GM18870 (cell line): ENCODE measurements at regions not wholly inside any gene's neighbourhood (a gene's known extent, or its start where the extent isn't known, plus 50 kb on each side); places are given as distances from the start of the nearest gene placed in this dataset.
A peak's percentile ranks its signal among the peaks of the same experiment; 100 is the strongest.

Source experiments
- ATAC-seq: cut with Tn5 transposase; IDR thresholded peaks from one replicate; pipeline ENCODE4 v1.9.1; 2021; ENCODE audit warnings: moderate library complexity; ENCODE audit not compliant: unreplicated experiment

DNA sequence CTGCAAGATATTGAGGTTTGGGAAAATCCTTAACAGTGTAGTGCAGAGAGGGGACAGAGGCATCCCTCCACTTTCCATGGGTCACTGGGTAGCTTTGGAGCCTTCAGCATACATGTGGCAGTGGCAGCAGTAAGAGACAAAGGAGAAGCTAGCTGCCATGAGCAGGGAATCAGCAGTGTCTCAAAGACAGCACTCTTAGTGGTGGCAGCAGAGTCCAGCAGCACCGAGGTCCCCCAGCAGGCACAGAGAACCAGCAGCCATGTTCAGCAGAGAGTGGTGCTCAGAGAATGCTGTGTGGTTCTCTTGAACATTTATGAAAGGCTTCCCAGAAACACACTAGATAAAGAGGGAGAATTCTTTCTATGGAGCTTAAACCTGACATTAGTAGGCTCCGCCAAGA is 308.5 kb downstream of the CENPC start:
- ATAC-seq = no peak

DNA sequence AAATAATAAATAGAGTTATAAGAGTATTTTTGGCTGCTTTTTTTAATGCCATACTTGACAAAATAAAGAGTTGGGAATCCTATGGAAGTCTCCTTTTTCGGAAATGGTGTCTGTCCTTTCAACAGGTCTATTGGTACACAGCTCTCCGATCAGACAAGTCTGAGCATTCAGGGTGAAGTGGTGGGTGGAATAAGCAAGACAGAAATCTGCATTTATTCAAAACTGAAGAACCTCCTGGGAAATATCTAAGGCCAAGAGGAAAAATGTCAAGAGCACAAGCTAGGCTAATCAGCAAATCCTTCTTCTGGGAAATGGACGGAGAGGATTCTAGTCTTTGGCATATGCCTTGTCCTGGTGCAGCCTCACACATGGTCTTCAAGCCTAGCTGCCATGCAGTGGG is 309.0 kb downstream of the CENPC start:
- ATAC-seq = no peak

GRCh38 chr4:67234296-67234695 is 311.0 kb downstream of the CENPC start:
- no peak for ATAC-seq

- ATAC-seq = no peak
Measured at GRCh38 chr4:67229148-67229547, 316.2 kb downstream of the CENPC start.

DNA sequence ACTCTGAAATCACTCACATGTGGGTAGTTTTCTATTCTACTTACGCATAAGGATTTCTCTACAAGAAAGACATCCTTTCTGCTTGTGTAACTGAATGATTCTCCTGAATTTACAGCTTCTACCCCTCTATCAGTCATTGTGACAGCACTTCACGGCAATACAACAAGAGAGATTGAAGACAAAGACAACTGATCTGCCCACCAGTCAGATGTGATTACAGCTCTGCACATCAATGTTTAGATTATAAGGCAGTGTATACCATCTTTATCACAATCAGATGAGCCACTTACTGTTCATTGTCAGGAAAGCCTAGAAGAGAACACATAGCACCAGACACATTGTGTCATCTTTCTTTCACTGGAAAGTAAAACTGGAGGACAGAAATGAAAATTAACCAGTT is 324.4 kb downstream of the CENPC start:
- ATAC-seq = no peak

DNA sequence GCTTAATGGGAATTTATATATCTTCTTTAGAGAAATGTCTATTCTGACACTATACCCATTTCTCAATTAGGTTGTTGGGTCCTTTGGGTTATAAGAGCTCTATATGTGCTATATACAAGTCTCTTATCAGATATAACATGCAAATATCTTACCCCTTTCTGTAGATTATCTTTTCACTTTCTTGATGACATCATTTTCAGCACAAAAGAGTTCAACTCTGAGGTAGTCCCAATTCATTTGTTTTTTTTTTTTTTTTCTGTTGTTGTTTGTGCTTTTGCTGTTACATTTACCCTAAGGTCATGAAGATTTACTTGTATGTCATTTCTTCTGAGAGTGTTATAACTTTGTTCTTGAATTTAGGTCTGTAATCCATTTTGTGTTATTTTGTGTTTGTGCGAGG is 326.4 kb downstream of the CENPC start:
- no peak for ATAC-seq

DNA sequence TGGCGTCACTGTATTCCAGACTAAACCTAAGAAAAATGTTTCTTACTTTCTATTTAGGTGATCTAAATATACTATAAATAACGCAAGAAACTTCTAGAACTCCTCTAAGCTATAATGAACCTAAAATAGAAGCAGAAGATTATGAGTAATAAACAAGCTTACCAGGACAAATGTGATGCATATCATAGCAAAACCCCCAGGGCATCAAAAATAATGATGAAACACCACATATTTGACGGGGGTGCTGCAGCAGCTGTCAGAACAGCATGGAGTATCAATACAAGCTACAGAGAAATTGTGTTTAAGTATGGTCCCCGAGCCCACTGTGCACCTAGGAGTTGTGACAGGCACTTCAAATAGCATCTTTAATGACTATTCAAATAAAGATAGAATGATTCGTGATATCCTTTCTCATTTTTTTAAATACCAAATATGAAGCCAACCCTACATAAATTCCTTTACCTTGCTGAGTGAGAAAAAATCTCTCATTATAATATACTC is 337.3 kb downstream of the CENPC start:
- no peak for ATAC-seq

DNA sequence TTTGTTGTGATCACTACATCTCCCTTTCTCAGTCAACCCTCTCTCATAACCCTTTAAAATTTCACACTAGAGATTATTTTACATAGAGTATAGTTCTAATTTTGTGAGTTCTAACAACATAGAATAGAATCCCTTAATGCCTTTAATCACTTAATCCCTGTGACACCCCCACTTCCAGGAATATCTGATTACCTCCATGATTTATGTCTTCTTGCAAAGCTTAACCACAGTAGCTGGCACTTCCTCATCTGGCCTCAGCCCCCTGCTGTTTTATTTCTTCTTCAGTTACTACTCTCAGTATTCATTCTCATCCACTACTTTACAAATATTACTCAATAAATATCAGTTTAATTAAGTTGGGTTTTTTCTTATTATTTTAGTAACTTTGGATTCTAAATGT is 340.9 kb downstream of the CENPC start:
- no peak for ATAC-seq

DNA sequence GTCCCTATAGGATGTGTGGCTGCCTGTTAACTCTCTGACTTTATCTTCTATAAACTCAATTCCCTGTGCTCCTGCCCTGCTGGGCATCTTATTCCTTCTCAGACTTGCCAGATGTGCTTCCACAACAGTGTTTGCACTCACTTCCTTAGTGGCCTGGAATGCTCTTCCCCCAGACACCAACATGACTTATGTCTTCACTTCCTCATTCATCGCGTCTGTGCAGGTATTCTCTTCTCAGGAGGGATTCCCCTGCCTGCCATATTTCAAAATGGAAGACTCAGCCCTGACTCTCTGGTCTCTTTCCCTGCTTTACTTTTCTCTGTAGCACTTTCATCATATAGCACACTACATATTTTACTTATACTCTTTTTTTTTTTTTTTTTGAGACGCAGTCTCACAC is 344.0 kb downstream of the CENPC start:
- no peak for ATAC-seq

DNA sequence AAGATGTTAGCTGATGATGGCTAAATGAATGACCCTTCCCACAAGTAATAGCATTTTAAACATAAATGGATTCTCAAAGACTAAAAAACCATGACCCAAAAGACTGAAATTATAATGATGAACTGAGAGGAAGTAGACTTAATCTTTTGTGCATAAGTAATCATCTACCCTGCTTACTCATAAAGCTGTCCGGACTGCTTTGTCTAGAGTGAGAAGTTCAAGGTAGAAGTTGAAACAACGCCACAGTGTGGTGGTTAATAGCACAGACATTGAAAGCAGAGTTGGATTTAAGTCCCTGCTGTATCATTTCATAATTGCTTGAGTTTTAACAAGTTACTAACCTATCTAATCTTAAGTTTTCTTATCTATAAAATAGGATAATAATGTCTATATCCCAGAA is 346.6 kb downstream of the CENPC start:
- ATAC-seq = no peak

- ATAC-seq = no peak
Measured at GRCh38 chr4:67167849-67168248, 377.5 kb downstream of the CENPC start.

GRCh38 chr4:67162690-67163089 is 382.6 kb downstream of the CENPC start:
- ATAC-seq = no peak

DNA sequence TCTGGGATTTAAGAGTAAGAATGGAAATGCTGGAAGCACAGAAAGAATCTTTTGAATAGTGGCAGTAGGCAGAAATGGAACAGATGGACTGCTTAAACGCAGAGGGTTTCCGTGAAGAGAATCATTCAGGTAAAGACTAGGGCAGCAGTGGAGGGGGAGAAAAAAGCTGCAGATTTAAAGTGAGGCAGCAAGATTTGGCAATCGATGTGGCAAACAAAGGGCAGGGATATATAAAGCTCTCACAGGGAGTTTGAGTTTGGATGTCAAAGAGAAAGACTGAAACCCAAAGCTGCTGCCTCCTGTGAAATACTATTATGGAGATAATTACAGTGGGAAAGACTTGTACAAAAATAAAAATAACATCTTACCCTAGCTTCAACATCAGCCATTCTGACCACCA is 384.0 kb downstream of the CENPC start:
- no peak for ATAC-seq

DNA sequence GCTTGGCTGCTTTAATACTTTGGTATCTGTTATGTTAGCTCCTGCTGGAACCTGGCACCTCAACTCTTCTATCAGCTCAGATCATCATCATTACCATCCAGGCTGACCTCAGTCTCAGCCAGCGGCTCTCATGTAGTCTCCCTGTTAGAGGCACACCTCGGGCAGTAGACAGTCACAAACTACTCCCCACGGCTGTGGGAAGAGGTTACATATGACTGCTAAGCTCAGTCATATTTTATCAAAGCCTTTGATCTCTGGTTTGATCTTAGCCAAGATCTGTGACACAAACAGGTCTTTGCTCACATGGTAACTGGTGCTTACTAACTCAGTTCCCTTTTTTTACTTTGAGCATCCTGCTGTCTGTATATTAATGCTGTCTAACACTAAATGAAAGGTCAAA is 384.9 kb downstream of the CENPC start:
- ATAC-seq = no peak

GRCh38 chr4:67158666-67159065 is 386.6 kb downstream of the CENPC start:
- ATAC-seq = no peak

- no peak for ATAC-seq
Measured at GRCh38 chr4:67152976-67153375, 392.3 kb downstream of the CENPC start.

- ATAC-seq = no peak
Measured at GRCh38 chr4:67151376-67152343, 393.6 kb downstream of the CENPC start.

DNA sequence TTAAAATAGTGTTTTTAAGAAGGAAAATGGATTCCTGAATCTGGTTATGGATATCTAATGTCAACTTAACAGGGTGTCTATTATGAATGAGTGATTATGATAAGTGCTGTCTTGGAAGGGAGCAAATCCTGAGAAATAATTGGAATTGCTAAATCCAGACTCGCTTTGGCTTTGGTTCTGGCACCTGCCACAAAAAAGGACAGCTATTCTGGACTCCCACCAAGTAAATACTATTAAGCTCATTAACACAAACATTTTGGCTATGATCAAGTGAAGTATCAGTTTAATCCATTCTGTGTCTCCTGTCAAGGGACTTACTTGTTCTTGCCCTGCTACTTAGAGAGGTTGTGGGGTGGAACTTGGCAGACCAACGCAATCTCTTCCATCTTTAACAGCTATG is 403.7 kb downstream of the CENPC start:
- no peak for ATAC-seq

GRCh38 chr4:67134616-67135015 is 410.7 kb downstream of the CENPC start:
- no peak for ATAC-seq

DNA sequence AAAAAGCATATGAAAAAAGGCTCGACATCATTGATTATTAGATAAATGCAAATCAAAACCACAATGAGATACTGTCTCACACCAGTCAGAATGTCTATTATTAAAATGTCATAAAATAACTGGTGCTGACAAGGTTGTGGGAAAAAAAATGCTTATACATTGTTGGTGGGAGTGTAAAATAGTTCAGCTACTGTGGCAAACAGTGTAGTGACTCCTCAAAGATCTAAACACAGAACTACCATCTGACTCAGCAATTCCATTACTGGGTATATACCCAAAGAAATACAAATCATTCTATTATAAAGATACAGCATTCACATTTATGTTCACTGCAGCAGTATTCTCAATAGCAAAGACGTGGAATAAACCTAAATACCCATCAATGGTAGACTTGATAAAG is 412.1 kb downstream of the CENPC start:
- no peak for ATAC-seq

DNA sequence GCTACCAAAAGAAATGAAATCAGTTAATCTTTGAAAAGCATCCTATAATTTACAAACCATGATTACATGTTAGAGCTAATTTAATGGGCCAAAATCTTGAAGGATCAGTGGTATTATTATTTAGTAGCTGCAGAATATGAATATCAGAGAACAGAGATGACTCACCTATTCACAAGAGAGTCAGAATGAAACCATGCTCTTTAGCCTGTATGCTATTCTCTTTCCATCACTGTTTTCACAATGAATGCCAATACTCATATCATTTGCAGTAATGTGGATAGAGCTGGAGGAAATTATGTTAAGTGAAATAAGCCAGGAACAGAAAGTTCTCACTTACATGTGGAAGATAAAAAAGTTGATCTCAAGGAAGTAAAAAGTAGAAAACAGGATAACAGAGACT is 414.1 kb downstream of the CENPC start:
- peak; percentile 99 for ATAC-seq

DNA sequence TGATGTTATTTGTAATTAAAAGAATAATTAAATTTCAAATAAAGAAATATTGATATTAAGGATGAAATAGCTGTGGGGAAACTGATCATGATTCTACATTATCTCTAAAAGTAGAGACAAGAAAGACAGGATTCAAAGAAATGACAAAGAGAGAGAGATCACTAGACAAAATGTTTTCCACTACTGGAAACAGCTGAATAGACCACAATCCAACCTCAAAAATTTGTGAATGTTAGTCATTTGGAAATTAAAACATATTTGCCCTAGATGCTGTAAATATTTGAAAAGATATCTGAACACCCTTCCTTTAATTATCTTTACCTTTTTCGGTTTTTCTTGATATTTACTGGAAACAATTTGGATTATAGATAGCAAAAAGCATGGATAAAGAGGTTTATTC is 414.9 kb downstream of the CENPC start:
- ATAC-seq = no peak

DNA sequence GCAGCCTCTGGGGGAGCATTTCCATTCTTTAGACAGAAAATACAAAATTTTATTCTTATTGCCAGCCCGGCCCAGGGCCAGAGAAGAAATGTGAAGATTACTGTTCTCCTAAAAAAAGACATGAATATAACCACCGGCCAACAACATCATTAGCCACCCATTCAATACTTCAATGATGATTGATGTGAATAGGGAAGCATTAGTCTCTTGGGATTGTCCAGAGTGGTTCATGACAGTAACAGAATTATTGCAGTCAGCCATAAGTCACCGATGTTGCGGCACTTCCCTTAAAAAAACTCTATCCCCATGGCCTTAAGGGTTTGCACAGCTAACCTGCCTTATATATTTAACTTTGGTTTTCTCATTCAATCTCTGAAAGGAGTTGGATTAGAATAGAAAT is 418.7 kb downstream of the CENPC start:
- no peak for ATAC-seq
